NCI-H1105 (cell line): ENCODE measurements at regions not wholly inside any gene's neighbourhood (a gene's known extent, or its start where the extent isn't known, plus 50 kb on each side); places are given as distances from the start of the nearest gene placed in this dataset.
"Not testable (repeated sequence)": the region's sequence is repeated elsewhere in the genome, so short reads cannot be mapped to it uniquely, and the experiment has no call there.

ENCODE experiments used
- DNase-seq: peaks from one replicate; lab custom pipeline; 2025; lab: John Stamatoyannopoulos, UW

- DNase-seq: no peak
Observed at GRCh38 chr16:61432421-61432820, 603.8 kb downstream of the CDH8 start.

GRCh38 chr16:61421111-61421510 lies 615.1 kb downstream of the CDH8 start:
- no peak for DNase-seq

GRCh38 chr16:61419791-61420190 lies 616.4 kb downstream of the CDH8 start:
- no peak for DNase-seq

GRCh38 chr16:61418802-61419201 lies 617.4 kb downstream of the CDH8 start:
- not testable (repeated sequence) for DNase-seq

GRCh38 chr16:61415126-61415525 lies 621.1 kb downstream of the CDH8 start:
- no peak for DNase-seq

- no peak for DNase-seq
Observed at GRCh38 chr16:61413021-61413420, 623.2 kb downstream of the CDH8 start.

GRCh38 chr16:61412562-61412961 lies 623.7 kb downstream of the CDH8 start:
- no peak for DNase-seq

GRCh38 chr16:61409604-61410003 lies 626.6 kb downstream of the CDH8 start:
- DNase-seq: no peak

- no peak for DNase-seq
Observed at GRCh38 chr16:61403386-61403785, 632.9 kb downstream of the CDH8 start.

- DNase-seq: no peak
Observed at GRCh38 chr16:61391896-61392295, 644.3 kb downstream of the CDH8 start.

- DNase-seq: no peak
Observed at GRCh38 chr16:61390965-61391637, 645.1 kb downstream of the CDH8 start.

GRCh38 chr16:61385392-61386071 lies 650.7 kb downstream of the CDH8 start:
- DNase-seq: no peak

- no peak for DNase-seq
Observed at GRCh38 chr16:61382435-61382834, 653.8 kb downstream of the CDH8 start.

GRCh38 chr16:61379311-61379710 lies 656.9 kb downstream of the CDH8 start:
- DNase-seq: no peak

- DNase-seq: no peak
Observed at GRCh38 chr16:61374071-61374470, 662.2 kb downstream of the CDH8 start.

GRCh38 chr16:61371881-61372280 lies 664.4 kb downstream of the CDH8 start:
- DNase-seq: no peak

- no peak for DNase-seq
Observed at GRCh38 chr16:61371388-61371787, 664.9 kb downstream of the CDH8 start.

- DNase-seq: no peak
Observed at GRCh38 chr16:61370564-61370963, 665.7 kb downstream of the CDH8 start.

GRCh38 chr16:61366006-61366405 lies 670.2 kb downstream of the CDH8 start:
- DNase-seq: no peak

- DNase-seq: no peak
Observed at GRCh38 chr16:61364990-61365389, 671.2 kb downstream of the CDH8 start.

- no peak for DNase-seq
Observed at GRCh38 chr16:61362585-61362984, 673.7 kb downstream of the CDH8 start.

- DNase-seq: no peak
Observed at GRCh38 chr16:61344791-61345190, 691.4 kb downstream of the CDH8 start.

GRCh38 chr16:61332461-61332860 lies 703.8 kb downstream of the CDH8 start:
- no peak for DNase-seq

- DNase-seq: no peak
Observed at GRCh38 chr16:61324044-61324443, 712.2 kb downstream of the CDH8 start.
